ENCODE measurements at regions not wholly inside any gene's neighbourhood (a gene's known extent, or its start where the extent isn't known, plus 50 kb on each side); places are given as distances from the start of the nearest gene placed in this dataset.

- TF ChIP-seq CREB5 (CRISPR knock-in tag; IDR thresholded peaks at IDR 0.05; ENCODE audit: low read depth) (no peak), ZFP3 (CRISPR knock-in tag; IDR thresholded peaks at IDR 0.05) (no peak), ZFP30 (CRISPR knock-in tag; IDR thresholded peaks at IDR 0.05) (no peak), PATZ1 (CRISPR knock-in tag; IDR thresholded peaks at IDR 0.05; ENCODE audit: borderline replicate concordance) (no peak), ZC3H10 (CRISPR knock-in tag; IDR thresholded peaks at IDR 0.05) (no peak), GLIS3 (CRISPR knock-in tag; IDR thresholded peaks at IDR 0.05) (no peak), ZNF565 (CRISPR knock-in tag; conservative IDR thresholded peaks at IDR 0.05; ENCODE audit: low read depth) (no peak), ZNF70 (CRISPR knock-in tag; IDR thresholded peaks at IDR 0.05) (no peak), PPARA (CRISPR knock-in tag; IDR thresholded peaks at IDR 0.05; ENCODE audit: borderline replicate concordance) (no peak), SNAI2 (CRISPR knock-in tag; IDR thresholded peaks at IDR 0.05) (no peak), POU6F1 (CRISPR knock-in tag; IDR thresholded peaks at IDR 0.05; ENCODE audit: borderline replicate concordance, low read depth) (no peak), OSR1 (CRISPR knock-in tag; IDR thresholded peaks at IDR 0.05) (no peak)
Observed at GRCh38 chrX:729583-730409, 99.2 kb downstream of the SHOX start.
